ENCODE measurements at regions not wholly inside any gene's neighbourhood (a gene's known extent, or its start where the extent isn't known, plus 50 kb on each side); places are given as distances from the start of the nearest gene placed in this dataset.

DNA sequence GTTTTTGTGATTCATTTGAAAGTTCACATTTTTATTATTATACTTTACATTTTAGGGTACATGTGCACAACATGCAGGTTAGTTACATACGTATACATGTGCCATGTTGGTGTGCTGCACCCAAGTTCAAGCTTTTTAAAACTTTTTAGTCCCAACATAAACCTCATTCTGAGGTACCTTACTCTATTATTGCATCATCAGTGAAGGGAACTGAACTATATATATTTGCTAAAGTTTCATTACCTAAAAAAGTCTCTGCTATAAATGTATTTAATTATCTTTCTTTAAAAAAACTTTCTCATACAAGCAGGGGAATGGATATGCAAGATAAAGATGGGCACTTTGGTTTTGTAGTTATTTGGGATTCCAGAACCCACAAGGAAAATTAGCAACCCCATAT, 931.4 kb upstream of the ADGRL2 start:
- no peak overlapping the region for H2BK12ac ChIP-seq (ENCODE audit: low read depth, low read length)
- DNase-seq (ENCODE audit: low read depth in 1 of 2, low spot score in 2 of 2) (no peak), FAIRE-seq (no peak)
- no peak overlapping the region for H2BK20ac ChIP-seq (ENCODE audit: low read length)
- H3K56ac ChIP-seq (replicated peaks; ENCODE audit: insufficient read length, low read depth, low read length) = no peak overlapping the region
- H3K18ac ChIP-seq (ENCODE audit: extremely low read depth, low read length) = no peak overlapping the region
- CTCF ChIA-PET (ENCODE audit: partially characterized antibody) = no interaction called here
- no peak overlapping the region for H4K5ac ChIP-seq (ENCODE audit: insufficient read length, low read depth, low read length)
- no peak overlapping the region for H3K4me3 ChIP-seq (ENCODE audit: extremely low read depth in 1 of 4, insufficient read depth in 2 of 4, low read depth in 3 of 4, low read length in 4 of 4)
- H3K79me1 ChIP-seq (ENCODE audit: low read depth, low read length) = no peaks in the 10 kb centered on the region
- H3K9me3 ChIP-seq (ENCODE audit: insufficient read depth in 2 of 2, low read depth in 1 of 2, low read length in 1 of 2) = no peaks in the 10 kb centered on the region
- no peaks in the 10 kb centered on the region for H3K79me2 ChIP-seq (ENCODE audit: control insufficient read depth in 1 of 2, insufficient read depth in 2 of 2, low read length in 2 of 2)
- H2BK5ac ChIP-seq (ENCODE audit: low read depth, low read length) = no peak overlapping the region
- H3K4me1 ChIP-seq (replicated peaks in 1 of 4; ENCODE audit: control insufficient read depth in 3 of 4, insufficient read depth in 4 of 4, low read length in 3 of 4) = no peaks in the 10 kb centered on the region
- no peak overlapping the region for H4K91ac ChIP-seq (replicated peaks; ENCODE audit: insufficient read length, low read length)
- no peak overlapping the region for H2AK5ac ChIP-seq (ENCODE audit: low read depth, low read length)
- H3K4ac ChIP-seq (replicated peaks; ENCODE audit: insufficient read length, low read depth, low read length) = no peak overlapping the region
- H3K23ac ChIP-seq (ENCODE audit: insufficient read length) = no peak overlapping the region
- no peaks in the 10 kb centered on the region for H3K36me3 ChIP-seq (ENCODE audit: control insufficient read depth in 2 of 4, insufficient read depth in 4 of 4, low read length in 3 of 4)
- H3K23me2 ChIP-seq (ENCODE audit: low read depth, low read length) = no peaks in the 10 kb centered on the region
- no peak overlapping the region for H3K14ac ChIP-seq (ENCODE audit: insufficient read length)
- no peak overlapping the region for H3K27ac ChIP-seq (ENCODE audit: low read depth, low read length)
- H2AFZ ChIP-seq (ENCODE audit: low read length) = no peak overlapping the region
- 100% methylated on average over 1 of the region's 1 CpG; no CpG with 5 or more reads in 1 of the 2 experiments for WGBS, 2 experiments (ENCODE audit: extremely low coverage in 1 of 2, insufficient coverage in 1 of 2, insufficient read length in 1 of 2, insufficient replicate concordance in 2 of 2, low coverage in 1 of 2, low lambda C conversion rate in 2 of 2, missing lambda C conversion rate in 1 of 2)
- H4K8ac ChIP-seq (ENCODE audit: extremely low read depth, insufficient read depth, low read length) = no peak overlapping the region
- peaks cover 0 to 1% (median 0%) of the 10 kb centered on the region in 4 experiments; a peak in 1 of 7 replicates for H3K27me3 ChIP-seq (replicated peaks in 1 of 4; ENCODE audit: control insufficient read depth in 3 of 4, extremely low read depth in 1 of 4, insufficient read depth in 3 of 4, low read length in 3 of 4)
- H2BK120ac ChIP-seq (replicated peaks; ENCODE audit: low read depth, low read length) = no peak overlapping the region
- H3K4me2 ChIP-seq (ENCODE audit: insufficient read depth in 1 of 2, low read depth in 2 of 2, low read length in 2 of 2) = no peak overlapping the region
- no peak overlapping the region for H3K9ac ChIP-seq (replicated peaks in 1 of 4; ENCODE audit: extremely low read depth in 1 of 4, low read depth in 3 of 4, low read length in 3 of 4)
- POLR2A ChIA-PET (ENCODE audit: partially characterized antibody) = no interaction called here
- H2BK15ac ChIP-seq (ENCODE audit: low read length) = no peak overlapping the region
- no peaks in the 10 kb centered on the region for H4K20me1 ChIP-seq (replicated peaks in 1 of 2; ENCODE audit: control insufficient read depth in 1 of 2, insufficient read depth in 2 of 2, low read length in 2 of 2)
- TF ChIP-seq GTF2F1 (IDR thresholded peaks at IDR 0.05; ENCODE audit: borderline replicate concordance, low read depth, low read length) = no peak

Measured in H1 (cell line).